ENCODE measurements at regions not wholly inside any gene's neighbourhood (a gene's known extent, or its start where the extent isn't known, plus 50 kb on each side); places are given as distances from the start of the nearest gene placed in this dataset.

DNA sequence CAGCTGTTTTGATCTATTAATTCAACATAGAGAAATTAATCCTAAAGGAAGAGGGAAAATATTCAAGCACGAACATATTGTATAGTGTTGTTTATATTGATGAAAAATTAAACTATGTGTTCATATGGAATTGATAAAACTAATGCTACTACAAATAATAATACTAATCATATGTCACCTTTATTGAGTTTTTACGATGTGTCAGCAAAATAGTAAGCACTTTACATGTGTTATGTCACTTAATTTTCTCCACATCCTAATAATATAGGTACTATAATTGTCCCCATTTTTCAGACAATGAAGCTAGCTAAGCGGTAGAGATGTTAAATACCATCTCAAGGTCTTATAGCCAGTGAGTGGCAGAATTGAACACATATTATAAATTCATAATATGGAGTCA, 2008.5 kb upstream of the WWC1 start:
- Histone ChIP-seq H3K27me3 (ENCODE audit: control insufficient read depth, extremely low read depth, insufficient read depth, low read length) (no peaks in the 10 kb centered on the region), H3K36me3 (ENCODE audit: control insufficient read depth in 2 of 2, extremely low read depth in 1 of 2, insufficient read depth in 2 of 2, low read length in 2 of 2) (no peaks in the 10 kb centered on the region), H3K79me2 (ENCODE audit: control insufficient read depth, insufficient read depth, low read length) (no peaks in the 10 kb centered on the region), H3K9me1 (ENCODE audit: control insufficient read depth, extremely low read depth, insufficient read depth, low read length) (no peaks in the 10 kb centered on the region), H2AFZ (ENCODE audit: control insufficient read depth, low read length) (no peak overlapping the region), H3K4me3 (ENCODE audit: control insufficient read depth in 2 of 3, extremely low read depth in 1 of 3, insufficient read depth in 2 of 3, low read depth in 1 of 3, low read length in 3 of 3) (no peak overlapping the region), H3K27ac (ENCODE audit: control insufficient read depth, insufficient read depth, low read length) (no peak overlapping the region), H3K4me2 (ENCODE audit: control insufficient read depth, extremely low read depth, insufficient read depth, low read depth, low read length) (no peak overlapping the region), H4K20me1 (ENCODE audit: control insufficient read depth, extremely low read depth, insufficient read depth, low read length) (no peaks in the 10 kb centered on the region), H3K9me3 (ENCODE audit: control insufficient read depth, low read depth, low read length) (no peaks in the 10 kb centered on the region), H3K9ac (ENCODE audit: control insufficient read depth, extremely low read depth, insufficient read depth, low read length) (no peak overlapping the region), H3K4me1 (ENCODE audit: control insufficient read depth, extremely low read depth, insufficient read depth, low read length) (no peaks in the 10 kb centered on the region)
- FAIRE-seq (no peak), DNase-seq (ENCODE audit: low read depth, low spot score) (no peak)
- TF ChIP-seq, protein P1, sequence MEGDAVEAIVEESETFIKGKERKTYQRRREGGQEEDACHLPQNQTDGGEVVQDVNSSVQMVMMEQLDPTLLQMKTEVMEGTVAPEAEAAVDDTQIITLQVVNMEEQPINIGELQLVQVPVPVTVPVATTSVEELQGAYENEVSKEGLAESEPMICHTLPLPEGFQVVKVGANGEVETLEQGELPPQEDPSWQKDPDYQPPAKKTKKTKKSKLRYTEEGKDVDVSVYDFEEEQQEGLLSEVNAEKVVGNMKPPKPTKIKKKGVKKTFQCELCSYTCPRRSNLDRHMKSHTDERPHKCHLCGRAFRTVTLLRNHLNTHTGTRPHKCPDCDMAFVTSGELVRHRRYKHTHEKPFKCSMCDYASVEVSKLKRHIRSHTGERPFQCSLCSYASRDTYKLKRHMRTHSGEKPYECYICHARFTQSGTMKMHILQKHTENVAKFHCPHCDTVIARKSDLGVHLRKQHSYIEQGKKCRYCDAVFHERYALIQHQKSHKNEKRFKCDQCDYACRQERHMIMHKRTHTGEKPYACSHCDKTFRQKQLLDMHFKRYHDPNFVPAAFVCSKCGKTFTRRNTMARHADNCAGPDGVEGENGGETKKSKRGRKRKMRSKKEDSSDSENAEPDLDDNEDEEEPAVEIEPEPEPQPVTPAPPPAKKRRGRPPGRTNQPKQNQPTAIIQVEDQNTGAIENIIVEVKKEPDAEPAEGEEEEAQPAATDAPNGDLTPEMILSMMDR (optimal IDR thresholded peaks at IDR 0.05 in 1 of 3, IDR thresholded peaks at IDR 0.05 in 1 of 3, conservative IDR thresholded peaks at IDR 0.05 in 1 of 3; ENCODE audit: extremely low read depth in 1 of 3, insufficient read depth in 2 of 3, low read length in 3 of 3) = no peak
- no peak for TF ChIP-seq EZH2 (IDR thresholded peaks at IDR 0.05; ENCODE audit: low read length)
- dilution Hi-C loops (cut with MboI; ENCODE audit: extremely low pct_ligation_motif_present, low sequenced_read_pairs) = no loop called here

DNA sequence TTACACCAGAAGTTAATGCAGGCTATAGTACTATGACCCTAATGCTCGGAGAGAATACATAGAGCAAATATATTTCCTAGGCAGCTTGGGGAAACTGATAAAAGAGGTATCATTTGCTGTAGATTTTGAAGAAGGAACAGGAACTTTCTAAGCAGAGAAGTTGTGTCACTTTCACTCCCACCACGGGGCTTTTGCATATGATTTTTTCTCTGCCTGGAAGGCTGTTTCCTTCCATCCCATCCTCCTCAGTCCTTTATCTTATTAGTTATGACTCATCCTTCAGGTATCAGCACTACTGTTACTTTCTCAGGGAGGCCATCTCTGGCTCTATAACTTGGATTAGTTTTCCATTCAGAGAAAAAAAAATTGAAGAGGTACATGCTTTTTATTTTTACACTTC, 2006.1 kb upstream of the WWC1 start:
- no peaks in the 10 kb centered on the region for H3K9me3 ChIP-seq (ENCODE audit: control insufficient read depth, low read depth, low read length)
- no peak overlapping the region for H3K27ac ChIP-seq (ENCODE audit: control insufficient read depth, insufficient read depth, low read length)
- H3K36me3 ChIP-seq (ENCODE audit: control insufficient read depth in 2 of 2, extremely low read depth in 1 of 2, insufficient read depth in 2 of 2, low read length in 2 of 2) = no peaks in the 10 kb centered on the region
- H2AFZ ChIP-seq (ENCODE audit: control insufficient read depth, low read length) = no peak overlapping the region
- H3K4me1 ChIP-seq (ENCODE audit: control insufficient read depth, extremely low read depth, insufficient read depth, low read length) = no peaks in the 10 kb centered on the region
- no peak overlapping the region for H3K4me3 ChIP-seq (ENCODE audit: control insufficient read depth in 2 of 3, extremely low read depth in 1 of 3, insufficient read depth in 2 of 3, low read depth in 1 of 3, low read length in 3 of 3)
- no peaks in the 10 kb centered on the region for H4K20me1 ChIP-seq (ENCODE audit: control insufficient read depth, extremely low read depth, insufficient read depth, low read length)
- H3K27me3 ChIP-seq (ENCODE audit: control insufficient read depth, extremely low read depth, insufficient read depth, low read length) = no peaks in the 10 kb centered on the region
- TF ChIP-seq, protein P1 (optimal IDR thresholded peaks at IDR 0.05 in 1 of 3, IDR thresholded peaks at IDR 0.05 in 1 of 3, conservative IDR thresholded peaks at IDR 0.05 in 1 of 3; ENCODE audit: extremely low read depth in 1 of 3, insufficient read depth in 2 of 3, low read length in 3 of 3) = no peak
- TF ChIP-seq EZH2 (IDR thresholded peaks at IDR 0.05; ENCODE audit: low read length) = no peak
- no peak overlapping the region for H3K9ac ChIP-seq (ENCODE audit: control insufficient read depth, extremely low read depth, insufficient read depth, low read length)
- H3K9me1 ChIP-seq (ENCODE audit: control insufficient read depth, extremely low read depth, insufficient read depth, low read length) = no peaks in the 10 kb centered on the region
- H3K4me2 ChIP-seq (ENCODE audit: control insufficient read depth, extremely low read depth, insufficient read depth, low read depth, low read length) = no peak overlapping the region
- dilution Hi-C loops (cut with MboI; ENCODE audit: extremely low pct_ligation_motif_present, low sequenced_read_pairs) = no loop called here
- no peaks in the 10 kb centered on the region for H3K79me2 ChIP-seq (ENCODE audit: control insufficient read depth, insufficient read depth, low read length)
- DNase-seq (ENCODE audit: low read depth, low spot score) = no peak
- FAIRE-seq = no peak

Data from keratinocyte (primary cell).